Spleen (tissue), 7 donors: ENCODE measurements at regions not wholly inside any gene's neighbourhood (a gene's known extent, or its start where the extent isn't known, plus 50 kb on each side); places are given as distances from the start of the nearest gene placed in this dataset.

Experiments used
- POLR2A ChIP-seq, 3 donors: fragments of 450-650 bp; IDR thresholded peaks; one replicate each; pipeline ENCODE4 v1.5.1; 2017; ENCODE audit warnings: antibody characterized with exemption in 3 of 3, mild to moderate bottlenecking in 1 of 3
- POLR2AphosphoS5 ChIP-seq, 3 donors: sonication (generic); formaldehyde crosslinking; IDR thresholded peaks; one replicate each; pipeline ENCODE4 v1.5.1; 2017; ENCODE audit warnings: antibody characterized with exemption in 3 of 3
- TF ChIP-seq, protein P1 (sequence below), 11 experiments: fragments of 200-600 bp in 7 of 11; fragments of 450-650 bp in 4 of 11; sonication (generic) in 4 of 11; IDR thresholded peaks in 8 of 11; conservative IDR thresholded peaks in 3 of 11; 1 replicate in 7 of 11; 2 replicates in 4 of 11; pipeline versions ENCODE4 v1.4.0 to v1.8.0; 2016 to 2021; ENCODE audit warnings: antibody characterized with exemption in 11 of 11, inconsistent platforms in 4 of 11, mild to moderate bottlenecking in 1 of 11
- donor health status: DM: no; HTN: no; CAD: no; lungs with moderate emphysema.
- donor health status: DM: no; HTN: no; CAD: no.
- donor health status: DM: no; HTN: no; CAD: no.

DNA sequence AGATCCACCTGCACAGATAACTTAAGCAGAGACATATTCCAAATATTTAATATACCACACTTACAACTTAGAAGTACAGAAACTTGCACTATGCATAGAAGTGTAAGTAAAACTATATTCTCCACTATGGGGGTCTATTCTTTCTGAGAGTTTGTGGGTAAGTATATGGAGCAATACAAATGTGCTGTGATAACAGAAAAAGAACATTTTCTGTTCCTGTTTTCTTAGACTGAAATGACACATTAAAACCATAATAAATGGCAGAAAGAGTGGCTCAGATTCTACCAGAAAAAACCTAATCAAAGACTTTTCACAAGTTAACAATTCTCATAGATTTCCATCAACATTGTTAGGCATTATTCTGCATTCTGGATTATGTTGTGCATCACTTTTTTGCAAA, 96.6 kb upstream of the WNT7A start:
- TF ChIP-seq, protein P1, sequence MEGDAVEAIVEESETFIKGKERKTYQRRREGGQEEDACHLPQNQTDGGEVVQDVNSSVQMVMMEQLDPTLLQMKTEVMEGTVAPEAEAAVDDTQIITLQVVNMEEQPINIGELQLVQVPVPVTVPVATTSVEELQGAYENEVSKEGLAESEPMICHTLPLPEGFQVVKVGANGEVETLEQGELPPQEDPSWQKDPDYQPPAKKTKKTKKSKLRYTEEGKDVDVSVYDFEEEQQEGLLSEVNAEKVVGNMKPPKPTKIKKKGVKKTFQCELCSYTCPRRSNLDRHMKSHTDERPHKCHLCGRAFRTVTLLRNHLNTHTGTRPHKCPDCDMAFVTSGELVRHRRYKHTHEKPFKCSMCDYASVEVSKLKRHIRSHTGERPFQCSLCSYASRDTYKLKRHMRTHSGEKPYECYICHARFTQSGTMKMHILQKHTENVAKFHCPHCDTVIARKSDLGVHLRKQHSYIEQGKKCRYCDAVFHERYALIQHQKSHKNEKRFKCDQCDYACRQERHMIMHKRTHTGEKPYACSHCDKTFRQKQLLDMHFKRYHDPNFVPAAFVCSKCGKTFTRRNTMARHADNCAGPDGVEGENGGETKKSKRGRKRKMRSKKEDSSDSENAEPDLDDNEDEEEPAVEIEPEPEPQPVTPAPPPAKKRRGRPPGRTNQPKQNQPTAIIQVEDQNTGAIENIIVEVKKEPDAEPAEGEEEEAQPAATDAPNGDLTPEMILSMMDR (IDR thresholded peaks at IDR 0.05 in 8 of 11, conservative IDR thresholded peaks at IDR 0.05 in 3 of 11), result no peak
- no peak for TF ChIP-seq POLR2AphosphoS5 (IDR thresholded peaks at IDR 0.05)
- TF ChIP-seq POLR2A (IDR thresholded peaks at IDR 0.05), result no peak
